ENCODE measurements at regions not wholly inside any gene's neighbourhood (a gene's known extent, or its start where the extent isn't known, plus 50 kb on each side); places are given as distances from the start of the nearest gene placed in this dataset.

- DNase-seq (ENCODE audit: low read depth in 2 of 2): no peak
Observed at GRCh38 chr4:74613266-74613665, 168.3 kb downstream of the AREG start.

- DNase-seq (ENCODE audit: low read depth in 2 of 2): no peak
Observed at GRCh38 chr4:74615411-74615810, 170.5 kb downstream of the AREG start.

- DNase-seq (ENCODE audit: low read depth in 2 of 2): no peak
Observed at GRCh38 chr4:74618166-74618565, 173.2 kb downstream of the AREG start.

- no peak for DNase-seq (ENCODE audit: low read depth in 2 of 2)
Observed at GRCh38 chr4:74618659-74619058, 173.7 kb downstream of the AREG start.

GRCh38 chr4:74619931-74620702 lies 174.2 kb downstream of the BTC start:
- no peak for DNase-seq (ENCODE audit: low read depth in 2 of 2)

- DNase-seq (ENCODE audit: low read depth in 2 of 2): no peak
Observed at GRCh38 chr4:74621616-74622015, 172.7 kb downstream of the BTC start.

GRCh38 chr4:74623041-74623440 lies 171.3 kb downstream of the BTC start:
- DNase-seq (ENCODE audit: low read depth in 2 of 2): no peak

GRCh38 chr4:74624351-74625151 lies 169.8 kb downstream of the BTC start:
- DNase-seq (ENCODE audit: low read depth in 2 of 2): no peak

GRCh38 chr4:74625981-74626380 lies 168.3 kb downstream of the BTC start:
- DNase-seq (ENCODE audit: low read depth in 2 of 2): no peak

- no peak for DNase-seq (ENCODE audit: low read depth in 2 of 2)
Observed at GRCh38 chr4:74627093-74627492, 167.2 kb downstream of the BTC start.

GRCh38 chr4:74627504-74627903 lies 166.8 kb downstream of the BTC start:
- DNase-seq (ENCODE audit: low read depth in 2 of 2): no peak

- DNase-seq (ENCODE audit: low read depth in 2 of 2): no peak
Observed at GRCh38 chr4:74628852-74629620, 165.3 kb downstream of the BTC start.

- no peak for DNase-seq (ENCODE audit: low read depth in 2 of 2)
Observed at GRCh38 chr4:74630551-74630950, 163.8 kb downstream of the BTC start.

- DNase-seq (ENCODE audit: low read depth in 2 of 2): no peak
Observed at GRCh38 chr4:74631338-74631737, 163.0 kb downstream of the BTC start.

GRCh38 chr4:74631988-74632387 lies 162.3 kb downstream of the BTC start:
- no peak for DNase-seq (ENCODE audit: low read depth in 2 of 2)

GRCh38 chr4:74632634-74633033 lies 161.7 kb downstream of the BTC start:
- peak in 1 of 2 donors; percentile 1 for DNase-seq (ENCODE audit: low read depth in 2 of 2)

GRCh38 chr4:74635074-74635473 lies 159.2 kb downstream of the BTC start:
- DNase-seq (ENCODE audit: low read depth in 2 of 2): no peak

- DNase-seq (ENCODE audit: low read depth in 2 of 2): no peak
Observed at GRCh38 chr4:74635490-74636123, 158.7 kb downstream of the BTC start.

- DNase-seq (ENCODE audit: low read depth in 2 of 2): no peak
Observed at GRCh38 chr4:74638001-74638400, 156.3 kb downstream of the BTC start.

GRCh38 chr4:74638689-74639088 lies 155.6 kb downstream of the BTC start:
- no peak for DNase-seq (ENCODE audit: low read depth in 2 of 2)

- DNase-seq (ENCODE audit: low read depth in 2 of 2): no peak
Observed at GRCh38 chr4:74640111-74640903, 154.0 kb downstream of the BTC start.
